ENCODE measurements at regions not wholly inside any gene's neighbourhood (a gene's known extent, or its start where the extent isn't known, plus 50 kb on each side); places are given as distances from the start of the nearest gene placed in this dataset.

DNA sequence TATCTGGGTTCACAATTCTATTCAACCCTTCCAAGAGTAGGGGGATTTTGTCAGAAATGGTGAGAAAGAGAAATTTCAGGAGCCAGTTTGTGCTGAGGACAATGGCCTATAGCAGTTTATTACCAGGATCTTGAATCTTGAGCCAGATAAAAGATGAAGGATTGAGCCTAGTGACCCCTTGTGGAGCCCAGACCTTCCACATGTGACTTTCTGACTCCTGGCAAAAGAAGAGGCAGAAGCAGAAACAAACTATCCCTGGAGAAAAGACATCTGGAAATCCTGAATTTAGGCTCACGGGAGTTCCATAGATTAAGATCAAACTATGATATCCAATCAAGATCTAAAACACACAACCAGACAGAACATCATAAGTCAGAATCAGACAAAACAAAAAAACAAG, 60.9 kb upstream of the CHRM2 start:
- H3K27ac ChIP-seq = no peak overlapping the region
- no peak for DNase-seq (ENCODE audit: low read depth, low spot score)

DNA sequence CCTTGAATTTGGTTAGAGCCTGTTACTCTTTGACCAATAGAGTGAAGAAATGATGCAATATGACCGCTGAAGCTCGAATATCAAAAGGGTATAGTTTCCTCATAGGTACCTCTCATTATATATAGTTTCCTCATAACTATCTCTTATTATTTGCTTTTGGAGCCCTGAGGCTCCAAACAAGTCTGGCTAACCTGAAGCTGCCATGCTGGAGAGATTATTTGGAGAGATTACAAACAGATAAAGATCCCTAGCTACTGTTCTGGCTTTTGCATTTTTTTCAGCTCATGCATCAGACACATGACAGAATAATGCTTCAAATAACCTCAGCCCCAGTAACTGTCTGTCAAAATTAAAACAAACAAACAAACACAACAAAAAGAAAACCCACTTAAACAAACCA, 65.4 kb upstream of the CHRM2 start:
- no peak for DNase-seq (ENCODE audit: low read depth, low spot score)
- H3K27ac ChIP-seq = no peak overlapping the region

DNA sequence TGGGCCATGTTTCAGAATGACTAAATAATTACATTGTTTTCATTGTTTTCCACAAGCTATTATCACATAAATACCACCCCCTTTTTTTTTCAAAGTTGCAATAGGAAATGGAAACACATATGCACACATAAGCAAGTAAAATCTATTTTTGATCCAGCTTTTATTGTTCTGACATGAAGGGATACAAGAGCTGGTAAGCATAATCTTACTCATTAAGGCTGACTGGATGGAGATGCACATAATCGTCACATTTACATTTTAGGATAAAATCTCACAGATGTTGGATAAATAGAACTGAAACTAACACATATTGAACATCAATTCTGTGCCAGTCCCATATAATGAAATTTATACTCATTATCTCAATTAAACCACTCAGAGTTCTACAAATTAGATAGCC, 84.5 kb upstream of the CHRM2 start:
- H3K27ac ChIP-seq = no peak overlapping the region
- DNase-seq (ENCODE audit: low read depth, low spot score) = no peak

DNA sequence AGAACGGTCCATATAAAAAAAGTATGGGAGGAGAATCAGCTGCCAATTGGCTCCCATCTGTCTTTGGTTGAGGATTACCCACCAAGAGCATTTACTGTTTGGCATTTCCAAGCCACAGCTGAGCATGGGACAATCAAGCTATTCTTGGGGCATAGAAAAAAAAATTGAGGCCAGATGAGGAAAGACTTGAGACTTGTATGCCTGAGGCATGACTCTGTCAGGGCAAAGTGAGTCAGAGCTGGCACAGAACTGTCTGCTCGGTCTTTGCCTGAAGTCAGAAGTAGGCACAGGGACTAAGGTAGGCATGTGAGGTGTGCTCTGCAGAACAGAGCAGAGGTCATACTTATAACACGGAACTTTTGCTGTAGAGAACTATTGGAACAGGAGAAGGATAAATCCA, 126.5 kb upstream of the CHRM2 start:
- no peak for DNase-seq (ENCODE audit: low read depth, low spot score)
- H3K27ac ChIP-seq = no peak overlapping the region

DNA sequence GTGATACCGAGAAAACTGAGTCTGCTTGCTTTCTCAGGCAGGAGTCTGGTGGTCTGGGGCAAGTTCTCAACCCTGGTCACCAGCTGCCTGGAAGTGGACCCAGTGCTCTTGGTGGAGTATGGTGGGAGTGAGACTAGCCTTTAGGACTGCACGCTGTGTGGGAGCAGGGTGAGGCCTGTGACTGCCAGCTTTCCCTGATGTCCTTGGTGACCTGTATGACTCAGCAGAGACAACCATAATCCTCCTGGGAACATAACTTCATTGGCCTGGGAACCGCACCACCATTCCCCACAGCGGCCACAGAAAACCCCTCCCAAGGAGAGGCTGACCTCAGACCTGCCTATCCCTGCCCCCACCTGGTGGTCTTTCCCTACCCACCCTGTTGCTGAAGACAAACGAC, 139.5 kb upstream of the CHRM2 start:
- DNase-seq (ENCODE audit: low read depth, low spot score) = no peak
- H3K27ac ChIP-seq = no peak overlapping the region

DNA sequence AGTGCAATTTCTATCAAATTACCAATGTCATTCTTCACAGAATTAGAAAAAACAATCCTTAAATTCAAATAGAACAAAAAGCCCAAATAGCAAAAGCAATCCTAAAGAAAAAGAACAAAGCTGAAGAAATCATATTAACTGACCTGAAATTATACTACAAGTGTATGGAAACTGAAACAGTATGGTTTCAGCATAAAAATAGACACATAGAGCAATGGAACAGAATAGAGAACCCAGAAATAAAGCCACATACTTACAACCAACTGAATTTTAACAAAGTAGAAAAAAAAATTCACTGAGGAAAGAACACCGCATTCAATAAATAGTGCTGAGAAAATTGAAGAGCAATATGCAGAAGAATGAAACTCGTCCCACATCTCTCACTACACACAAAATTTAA, 142.0 kb upstream of the CHRM2 start:
- H3K27ac ChIP-seq = no peak overlapping the region
- DNase-seq (ENCODE audit: low read depth, low spot score) = no peak

DNA sequence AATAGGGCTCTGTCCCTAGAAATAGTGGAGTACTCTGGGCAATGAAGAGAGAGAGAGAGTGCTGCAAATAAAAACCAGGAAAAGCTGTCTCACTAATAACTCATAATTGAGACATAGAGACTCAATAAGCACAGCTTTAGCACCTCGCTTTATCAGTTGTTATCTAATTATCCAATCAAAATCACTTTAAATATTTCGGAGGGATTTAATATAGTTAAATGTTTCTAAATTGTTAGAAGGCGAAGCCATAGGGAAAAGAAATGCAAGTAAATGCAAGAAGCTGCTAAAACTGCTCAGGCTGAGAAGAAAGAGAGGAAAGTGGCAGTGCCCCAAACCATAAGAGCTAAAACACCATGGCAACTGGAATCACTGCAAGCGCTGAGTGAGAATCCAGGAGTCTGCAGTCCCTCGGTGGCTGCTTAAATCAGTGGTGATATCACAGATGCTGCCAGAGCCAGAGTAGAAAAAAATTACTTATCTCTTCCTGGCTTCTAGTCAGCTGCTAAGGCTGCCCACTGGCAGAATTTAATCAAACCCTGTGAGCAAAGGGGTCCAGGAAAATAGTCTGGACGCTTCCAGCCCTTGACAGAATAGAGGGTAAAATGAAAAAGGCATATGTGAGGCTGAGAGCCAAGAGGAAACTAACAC, 150.4 kb upstream of the CHRM2 start:
- no peak overlapping the region for H3K27ac ChIP-seq
- DNase-seq (ENCODE audit: low read depth, low spot score) = no peak

DNA sequence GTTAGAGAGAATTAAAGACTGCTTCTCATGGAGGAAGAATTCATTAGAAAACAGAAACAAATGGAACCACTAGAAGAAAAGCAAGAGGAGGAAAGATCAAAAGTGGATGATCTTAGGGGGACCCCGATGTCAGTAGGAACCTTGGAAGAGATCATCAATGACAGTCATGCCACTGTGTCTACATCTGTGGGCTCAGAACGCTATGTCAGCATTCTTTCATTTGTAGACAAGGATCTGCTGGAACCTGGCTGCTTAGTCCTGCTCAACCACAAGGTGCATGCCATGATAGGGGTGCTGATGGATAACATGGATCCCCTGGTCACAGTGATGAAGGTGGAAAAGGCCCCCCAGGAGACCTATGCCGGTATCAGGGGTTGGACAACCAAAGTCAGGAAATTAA, 154.4 kb upstream of the CHRM2 start:
- DNase-seq (ENCODE audit: low read depth, low spot score) = no peak
- H3K27ac ChIP-seq = no peak overlapping the region

DNA sequence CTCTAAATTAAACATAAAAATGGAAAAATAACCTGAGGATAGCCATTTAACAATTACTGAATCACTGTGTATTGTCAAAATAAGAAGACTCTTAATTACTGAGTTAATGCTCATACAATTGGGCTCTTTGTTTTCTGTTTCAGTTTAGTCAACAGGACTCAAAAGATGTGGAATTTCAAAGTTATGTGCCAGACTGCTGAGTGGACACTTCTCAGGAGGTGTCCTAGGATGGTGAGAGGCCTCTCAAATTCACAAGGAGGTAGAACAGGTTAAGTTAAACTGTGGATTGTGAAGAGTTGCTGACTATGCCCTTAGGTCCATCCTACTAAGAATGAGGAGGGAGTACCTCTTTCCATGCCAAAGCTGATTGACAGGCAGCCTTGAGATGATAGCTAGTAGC, 157.7 kb upstream of the CHRM2 start:
- DNase-seq (ENCODE audit: low read depth, low spot score) = no peak
- no peak overlapping the region for H3K27ac ChIP-seq

DNA sequence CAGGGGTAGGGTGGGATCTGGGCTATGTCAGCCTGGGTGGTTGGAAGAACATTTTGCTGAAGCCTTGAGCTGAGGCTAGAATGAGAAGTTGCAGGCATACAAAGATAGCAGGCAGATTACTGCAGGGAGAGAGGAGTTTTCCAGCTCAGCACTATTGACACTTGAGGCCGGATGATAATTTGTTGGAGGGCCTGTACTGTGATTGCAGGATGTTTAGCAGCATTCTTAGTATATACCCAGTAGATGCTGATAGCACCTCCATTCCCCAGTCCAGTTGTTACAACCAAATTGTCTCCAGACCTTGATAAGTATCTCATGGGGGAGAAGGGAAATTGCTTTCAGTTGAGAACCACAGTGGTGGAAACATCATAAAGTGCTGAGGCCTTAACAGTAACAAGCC, 158.6 kb upstream of the CHRM2 start:
- H3K27ac ChIP-seq = no peak overlapping the region
- DNase-seq (ENCODE audit: low read depth, low spot score) = no peak

DNA sequence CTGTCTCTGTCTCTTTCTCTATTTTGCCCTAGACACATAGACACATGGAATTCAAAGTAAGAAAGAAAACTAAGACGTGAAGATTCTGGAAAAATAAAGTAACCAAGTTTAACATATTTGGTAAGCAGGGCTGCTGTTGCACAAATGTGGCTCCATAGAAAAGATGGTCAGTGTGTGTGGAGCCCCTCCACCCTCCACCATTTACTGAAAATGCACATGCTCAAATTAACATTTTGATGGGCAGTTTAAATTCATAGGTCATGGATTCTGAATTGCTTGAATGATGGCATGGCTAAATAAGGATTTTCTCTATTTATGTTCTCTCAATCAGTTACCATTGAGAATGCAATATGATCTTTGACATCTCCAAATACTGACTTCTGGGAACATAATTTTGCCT, 165.5 kb upstream of the CHRM2 start:
- DNase-seq (ENCODE audit: low read depth, low spot score) = no peak
- H3K27ac ChIP-seq = no peak overlapping the region

DNA sequence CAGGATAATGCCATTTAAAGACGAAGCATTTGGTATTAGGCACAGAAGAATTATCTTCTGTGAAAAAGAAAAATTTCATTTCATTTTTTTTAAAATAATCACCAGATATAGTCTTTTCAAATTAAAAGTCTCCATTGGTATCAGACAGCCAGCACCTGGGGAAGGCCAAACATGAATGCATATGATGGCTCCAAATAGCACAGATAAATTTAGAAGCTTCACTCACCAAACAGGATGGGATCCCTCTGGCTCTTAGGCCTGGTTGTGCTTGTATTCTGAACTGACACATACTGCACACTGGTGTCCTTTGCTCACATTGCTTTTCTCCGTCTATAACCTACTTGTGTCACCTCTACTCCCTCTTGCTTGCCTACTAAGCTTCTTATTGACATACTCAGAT, 169.5 kb upstream of the CHRM2 start:
- no peak overlapping the region for H3K27ac ChIP-seq
- no peak for DNase-seq (ENCODE audit: low read depth, low spot score)

DNA sequence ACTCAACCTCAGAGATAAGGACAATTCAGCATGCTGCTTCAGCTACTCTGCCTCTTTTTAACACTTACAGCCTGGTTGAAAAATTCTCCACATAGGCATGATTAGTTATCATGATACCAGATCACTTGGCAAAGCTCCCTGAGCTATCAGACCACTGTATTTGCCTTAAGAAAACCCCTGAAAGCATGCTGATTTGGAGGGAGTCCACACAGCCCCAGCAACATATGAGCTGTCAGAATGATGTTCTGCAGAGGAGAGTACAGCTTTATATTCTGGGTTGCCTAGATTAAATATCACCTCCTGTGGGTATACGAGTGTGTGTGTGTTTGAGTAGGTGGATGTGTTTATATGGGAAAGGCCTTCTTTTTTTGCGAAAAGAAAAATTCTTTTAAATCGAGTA, 170.2 kb upstream of the CHRM2 start:
- no peak for DNase-seq (ENCODE audit: low read depth, low spot score)
- H3K27ac ChIP-seq = no peak overlapping the region

DNA sequence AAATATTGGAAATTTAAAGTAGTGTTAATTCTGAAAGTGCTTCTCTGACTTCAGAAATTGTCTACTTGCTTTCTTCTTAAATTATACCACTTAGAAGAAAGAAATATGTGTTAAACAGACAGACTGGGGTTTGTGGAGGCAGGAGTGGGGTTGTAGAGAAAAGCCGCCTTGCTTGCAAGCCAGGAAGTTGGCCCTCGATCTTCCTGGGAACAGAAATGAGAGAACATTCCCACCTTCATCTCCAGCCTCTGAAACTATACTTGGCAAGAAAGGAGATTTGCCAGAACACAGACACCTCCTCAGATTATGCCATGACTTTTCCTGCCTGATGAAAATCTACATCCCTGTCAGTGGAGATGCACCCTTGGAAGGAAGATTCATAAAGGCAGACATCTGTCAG, 171.2 kb upstream of the CHRM2 start:
- no peak overlapping the region for H3K27ac ChIP-seq
- no peak for DNase-seq (ENCODE audit: low read depth, low spot score)

DNA sequence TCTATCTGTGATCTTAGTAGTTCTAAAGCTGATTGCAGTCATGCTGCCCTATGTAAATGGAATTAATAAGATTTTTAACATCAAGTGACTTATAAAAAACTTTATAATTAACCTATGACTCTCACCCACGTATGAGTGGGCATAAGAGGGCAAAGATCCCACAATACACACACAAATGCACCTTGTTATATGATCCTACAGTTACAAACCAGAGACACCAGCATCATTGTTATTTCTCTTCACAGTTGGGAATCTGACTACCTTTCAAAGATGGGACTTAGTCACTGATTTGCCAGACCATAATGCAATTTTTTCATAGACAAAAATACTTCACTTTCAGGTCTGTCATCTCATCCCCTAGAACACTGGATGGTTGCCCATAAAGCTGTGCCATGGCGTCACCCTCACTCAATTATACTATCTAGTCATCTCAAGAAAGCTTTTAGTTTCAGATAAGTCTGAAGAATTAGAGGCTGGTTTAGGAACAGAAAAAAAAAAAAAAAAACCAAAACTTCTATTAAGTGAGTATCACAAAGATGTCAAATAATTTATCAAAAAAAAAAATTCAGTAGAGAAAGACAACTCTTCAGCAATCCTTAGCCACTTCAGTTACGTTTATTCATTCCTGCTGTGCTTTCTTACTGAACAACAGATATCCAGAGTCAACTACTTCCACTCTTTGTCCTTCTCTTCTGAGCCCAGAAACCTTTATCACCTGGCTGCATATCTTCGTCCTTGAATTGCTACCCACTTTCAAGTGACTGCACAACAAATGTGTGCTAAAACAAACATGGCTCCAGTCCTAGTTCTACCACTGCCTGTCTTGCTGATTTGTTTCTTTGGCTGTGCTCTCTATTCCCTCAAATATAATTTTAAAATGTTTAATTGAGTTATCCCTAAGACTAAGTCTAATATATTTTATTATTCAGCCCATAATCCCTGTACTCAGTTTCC, 175.0 kb upstream of the CHRM2 start:
- no peak overlapping the region for H3K27ac ChIP-seq
- no peak for DNase-seq (ENCODE audit: low read depth, low spot score)

DNA sequence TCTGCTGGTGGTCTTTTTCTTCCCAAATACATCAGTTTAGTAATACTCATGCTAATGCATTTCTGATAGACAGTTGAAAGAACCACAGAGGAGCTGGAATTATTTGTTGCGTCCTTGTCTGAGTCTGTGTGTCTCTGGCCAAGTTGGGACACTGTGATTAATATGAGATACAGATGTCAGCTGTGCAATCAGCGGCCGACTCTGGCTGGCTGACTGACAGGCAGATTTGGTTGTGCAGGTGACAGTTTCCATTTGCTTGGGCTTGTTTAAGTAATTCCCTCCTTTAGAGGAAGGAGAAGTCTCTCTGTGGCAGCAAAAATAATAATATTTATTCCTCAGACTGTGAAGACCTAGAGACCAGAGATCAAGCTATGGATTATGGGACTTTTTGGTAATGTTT, 176.2 kb upstream of the CHRM2 start:
- H3K27ac ChIP-seq = no peak overlapping the region
- DNase-seq (ENCODE audit: low read depth, low spot score) = no peak

DNA sequence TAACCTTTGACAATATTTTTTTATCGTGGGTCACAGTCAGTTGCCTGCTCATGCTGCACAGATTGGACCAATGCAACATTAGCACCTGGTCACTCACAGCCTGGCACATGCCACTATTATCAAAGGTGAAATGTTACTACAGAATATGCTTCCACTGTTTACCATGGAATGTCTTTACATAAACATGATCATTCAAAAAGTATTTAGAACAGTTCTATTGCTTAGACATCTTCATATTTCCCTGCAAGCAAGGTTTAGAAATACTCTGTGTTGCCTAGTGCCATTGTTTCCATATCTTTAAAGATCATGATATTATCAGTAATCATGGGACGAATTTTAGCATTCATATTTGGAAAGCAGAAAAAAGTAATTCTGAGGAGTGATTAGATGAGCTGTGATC, 179.9 kb upstream of the CHRM2 start:
- DNase-seq (ENCODE audit: low read depth, low spot score) = no peak
- no peak overlapping the region for H3K27ac ChIP-seq

DNA sequence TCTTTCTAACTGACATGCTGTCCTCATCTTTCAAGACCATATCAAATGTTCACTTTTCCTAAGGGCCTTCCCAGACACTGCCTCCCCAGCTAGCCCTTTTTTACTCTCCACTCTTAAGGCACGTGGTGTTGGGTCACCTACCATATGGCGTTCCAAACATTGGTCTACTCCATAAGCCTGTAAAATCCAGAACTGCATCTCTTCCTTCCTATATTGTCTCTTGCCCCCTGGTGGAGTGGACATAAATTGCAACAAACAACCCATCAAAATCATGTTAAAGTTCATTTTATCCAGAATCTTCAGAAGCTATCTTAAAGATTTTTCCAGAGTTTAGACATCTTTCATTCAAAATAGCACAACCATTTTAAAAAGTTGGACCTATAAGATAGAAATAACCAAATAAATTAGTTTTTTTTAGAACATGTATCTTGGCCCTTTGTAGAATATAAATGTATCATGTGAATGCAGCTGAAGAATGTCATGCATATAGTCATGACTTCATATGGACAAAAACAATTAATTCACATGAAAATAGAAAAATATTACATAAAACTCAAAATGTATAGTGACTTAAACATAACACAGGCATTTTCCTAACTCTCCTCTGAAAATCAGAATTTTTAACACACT, 180.6 kb upstream of the CHRM2 start:
- no peak for DNase-seq (ENCODE audit: low read depth, low spot score)
- no peak overlapping the region for H3K27ac ChIP-seq

DNA sequence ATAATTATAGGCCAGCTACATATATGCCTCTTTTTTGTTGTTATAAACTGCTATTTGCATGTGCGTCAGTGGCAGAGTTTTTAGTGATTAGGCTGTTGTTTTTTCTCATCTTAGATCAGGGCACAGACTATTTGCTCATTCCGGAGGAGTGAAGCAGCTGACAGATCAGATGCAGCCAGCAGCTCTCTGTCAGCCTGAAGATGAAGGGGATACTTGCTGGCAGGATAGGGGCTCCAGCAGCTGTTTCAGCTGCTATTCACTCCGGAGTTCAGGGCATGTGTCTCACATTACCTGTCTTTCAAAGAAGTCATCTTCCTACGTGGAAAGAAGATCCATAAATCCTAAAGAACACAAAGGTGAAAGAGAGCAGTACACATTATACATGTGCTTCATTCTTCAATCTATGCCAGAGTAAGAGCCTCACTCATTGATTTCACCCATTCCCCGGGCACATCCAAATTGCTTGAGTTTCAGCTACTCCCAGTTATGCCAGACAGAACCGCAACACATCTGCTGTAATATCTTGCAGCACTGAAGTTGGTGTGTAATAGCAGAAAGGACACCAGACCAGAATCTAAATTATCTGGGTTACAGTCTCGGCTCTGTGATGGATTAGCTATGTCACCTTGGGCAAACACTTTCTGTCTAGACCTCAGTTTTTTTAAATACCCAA, 182.8 kb upstream of the CHRM2 start:
- no peak overlapping the region for H3K27ac ChIP-seq
- DNase-seq (ENCODE audit: low read depth, low spot score) = no peak

DNA sequence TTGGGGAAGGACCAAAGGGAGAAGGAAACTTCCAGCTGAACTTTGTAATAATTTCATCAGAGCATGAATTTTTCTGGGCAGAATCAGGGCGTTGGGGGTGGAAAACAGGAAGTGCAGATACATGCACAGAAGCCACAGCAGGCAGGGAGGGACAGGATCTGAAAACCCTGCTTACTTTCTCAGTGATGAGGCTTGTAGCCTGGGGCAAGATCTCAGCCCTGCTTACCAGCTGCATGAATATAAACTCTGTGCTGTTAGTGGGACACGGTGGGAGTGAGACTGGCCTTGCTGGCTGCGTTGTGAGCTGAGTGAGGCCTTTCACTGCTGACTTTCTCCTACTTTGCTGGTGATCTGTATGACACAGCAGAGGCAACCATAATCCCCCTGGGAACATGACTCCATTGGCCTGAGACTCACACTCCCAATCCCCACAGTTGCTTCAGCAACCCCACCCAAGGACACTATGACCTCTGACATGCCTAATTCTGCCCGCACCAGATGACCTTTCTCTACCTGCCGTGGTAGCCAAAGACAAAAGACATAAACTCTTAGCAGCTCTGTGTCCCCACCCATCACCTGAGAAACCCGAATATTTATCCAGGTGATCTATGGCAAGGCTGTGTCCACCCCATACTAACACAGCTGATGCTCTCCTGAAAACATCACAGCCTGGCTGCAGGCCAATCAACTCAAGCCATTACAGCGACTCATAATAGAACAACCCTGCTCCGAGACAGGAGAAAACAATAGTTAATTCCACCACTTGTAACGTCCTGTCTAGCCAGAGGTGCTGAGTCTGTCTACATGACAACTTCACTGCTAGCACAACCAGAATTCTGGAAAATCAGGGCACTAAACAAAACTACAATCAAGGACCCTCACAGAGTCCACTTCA, 190.7 kb upstream of the CHRM2 start:
- DNase-seq (ENCODE audit: low read depth, low spot score) = no peak
- H3K27ac ChIP-seq = peak overlapping the region; percentile 63
